ENCODE measurements at regions not wholly inside any gene's neighbourhood (a gene's known extent, or its start where the extent isn't known, plus 50 kb on each side); places are given as distances from the start of the nearest gene placed in this dataset.

GRCh38 chr1:117747605-117748004, 141.8 kb downstream of the TENT5C start:
- TF ChIP-seq RFX5 (IDR thresholded peaks at IDR 0.05; ENCODE audit: low read depth, low read length) (no peak), ELK1 (IDR thresholded peaks at IDR 0.05; ENCODE audit: borderline replicate concordance, low read depth, low read length) (no peak), CTCF (conservative IDR thresholded peaks at IDR 0.05; ENCODE audit: low read depth, low read length) (no peak), POLR2A (IDR thresholded peaks at IDR 0.05; ENCODE audit: low read depth, low read length) (no peak), USF2 (IDR thresholded peaks at IDR 0.05; ENCODE audit: low read depth, low read length) (no peak), RAD21 (IDR thresholded peaks at IDR 0.05; ENCODE audit: low read length) (no peak), SMC3 (IDR thresholded peaks at IDR 0.05; ENCODE audit: low read depth, low read length) (no peak)

All from IMR-90 (cell line).